Activated CD4-positive, alpha-beta memory T cell treated with anti-CD3 and anti-CD28 coated beads, Interleukin-2, amount 10 ng/mL, durations not matched to agents 7 days and 5 days (primary cell): ENCODE measurements at regions not wholly inside any gene's neighbourhood (a gene's known extent, or its start where the extent isn't known, plus 50 kb on each side); places are given as distances from the start of the nearest gene placed in this dataset.

ENCODE experiments used
- CTCF ChIA-PET: fragments of 350-600 bp; sonication (Branson Sonifier 250); formaldehyde crosslinking; loops from one replicate; lab custom pipeline; 2021; ENCODE audit warnings: antibody characterized with exemption, inconsistent platforms; lab: Charles Lee
- POLR2A ChIA-PET: fragments of 350-600 bp; sonication (Branson Sonifier 250); formaldehyde crosslinking; loops from one replicate; lab custom pipeline; 2021; ENCODE audit warnings: antibody characterized with exemption; lab: Charles Lee
- DNase-seq: peaks from one replicate; pipeline ENCODE4 v3.0.0-alpha.2; 2020
- H3K27ac Mint-ChIP-seq: one replicate; pipeline ENCODE4 v1.8.0; 2021; ENCODE audit warnings: mild to moderate bottlenecking, mixed read lengths
- H3K27me3 Mint-ChIP-seq: one replicate; pipeline ENCODE4 v1.8.0; 2021; ENCODE audit warnings: mixed read lengths
- H3K36me3 Mint-ChIP-seq: one replicate; pipeline ENCODE4 v1.8.0; 2021; ENCODE audit warnings: low read depth, mixed read lengths
- H3K4me1 Mint-ChIP-seq: one replicate; pipeline ENCODE4 v1.8.0; 2021; ENCODE audit warnings: mixed read lengths
- H3K4me3 Mint-ChIP-seq: one replicate; pipeline ENCODE4 v1.8.0; 2021; ENCODE audit warnings: mild to moderate bottlenecking, mixed read lengths
- H3K9me3 Mint-ChIP-seq: one replicate; pipeline ENCODE4 v1.8.0; 2021; ENCODE audit warnings: mixed read lengths

GRCh38 chr9:134223091-134223490 lies 58.7 kb upstream of the RNU6ATAC start:
- Mint-ChIP-seq H3K36me3 (no peaks in the 10 kb centered on the region), H3K27me3 (no peaks in the 10 kb centered on the region), H3K4me1 (no peaks in the 10 kb centered on the region), H3K4me3 (no peak overlapping the region), H3K9me3 (no peaks in the 10 kb centered on the region), H3K27ac (no peak overlapping the region)
- DNase-seq = no peak
- POLR2A ChIA-PET = no interaction called here
- CTCF ChIA-PET = interaction anchor here (1.0 kb wide), 1 partner anchor 52 kb away, joined by 3 read pairs; no protein-coding TSS in a partner anchor

GRCh38 chr9:134223591-134224122 lies 59.3 kb upstream of the RNU6ATAC start:
- Mint-ChIP-seq H3K4me3 (no peak overlapping the region), H3K9me3 (no peaks in the 10 kb centered on the region), H3K27ac (no peak overlapping the region), H3K27me3 (no peaks in the 10 kb centered on the region), H3K4me1 (no peaks in the 10 kb centered on the region), H3K36me3 (no peaks in the 10 kb centered on the region)
- ChIA-PET POLR2A (no interaction called here), CTCF (interaction anchor here (1.0 kb wide), 1 partner anchor 53 kb away, joined by 3 read pairs; no protein-coding TSS in a partner anchor)
- no peak for DNase-seq

GRCh38 chr9:134224127-134224526 lies 59.8 kb upstream of the RNU6ATAC start:
- H3K4me3 Mint-ChIP-seq = no peak overlapping the region
- DNase-seq = no peak
- no peaks in the 10 kb centered on the region for H3K36me3 Mint-ChIP-seq
- H3K27ac Mint-ChIP-seq = no peak overlapping the region
- H3K27me3 Mint-ChIP-seq = no peaks in the 10 kb centered on the region
- H3K4me1 Mint-ChIP-seq = no peaks in the 10 kb centered on the region
- ChIA-PET POLR2A (no interaction called here), CTCF (interaction anchor here (1.0 kb wide), 1 partner anchor 53 kb away, joined by 3 read pairs; no protein-coding TSS in a partner anchor)
- H3K9me3 Mint-ChIP-seq = no peaks in the 10 kb centered on the region

GRCh38 chr9:134224567-134225093 lies 60.3 kb upstream of the RNU6ATAC start:
- Mint-ChIP-seq H3K4me3 (no peak overlapping the region), H3K36me3 (no peaks in the 10 kb centered on the region), H3K9me3 (no peaks in the 10 kb centered on the region), H3K4me1 (no peaks in the 10 kb centered on the region), H3K27ac (no peak overlapping the region), H3K27me3 (no peaks in the 10 kb centered on the region)
- ChIA-PET CTCF (no interaction called here), POLR2A (no interaction called here)
- DNase-seq = no peak

GRCh38 chr9:134225186-134225585 lies 60.8 kb upstream of the RNU6ATAC start:
- no peak for DNase-seq
- ChIA-PET POLR2A (no interaction called here), CTCF (no interaction called here)
- H3K36me3 Mint-ChIP-seq = no peaks in the 10 kb centered on the region
- no peak overlapping the region for H3K27ac Mint-ChIP-seq
- no peaks in the 10 kb centered on the region for H3K27me3 Mint-ChIP-seq
- no peaks in the 10 kb centered on the region for H3K9me3 Mint-ChIP-seq
- H3K4me1 Mint-ChIP-seq = no peaks in the 10 kb centered on the region
- no peak overlapping the region for H3K4me3 Mint-ChIP-seq

GRCh38 chr9:134225816-134226215 lies 61.5 kb upstream of the RNU6ATAC start:
- Mint-ChIP-seq H3K9me3 (no peaks in the 10 kb centered on the region), H3K4me3 (no peak overlapping the region)

GRCh38 chr9:134226221-134226930 lies 62.0 kb upstream of the RNU6ATAC start:
- H3K9me3 Mint-ChIP-seq = no peaks in the 10 kb centered on the region
- POLR2A ChIA-PET = no interaction called here
- no peak overlapping the region for H3K27ac Mint-ChIP-seq
- no peak overlapping the region for H3K4me3 Mint-ChIP-seq
- H3K4me1 Mint-ChIP-seq = no peaks in the 10 kb centered on the region
- H3K27me3 Mint-ChIP-seq = no peaks in the 10 kb centered on the region
- H3K36me3 Mint-ChIP-seq = no peaks in the 10 kb centered on the region
- no peak for DNase-seq
- CTCF ChIA-PET = no interaction called here

More at GRCh38 chr9:134225816-134226215, 61.5 kb upstream of the RNU6ATAC start:
- Mint-ChIP-seq H3K27me3 (no peaks in the 10 kb centered on the region), H3K27ac (no peak overlapping the region), H3K36me3 (no peaks in the 10 kb centered on the region), H3K4me1 (no peaks in the 10 kb centered on the region)
- ChIA-PET CTCF (no interaction called here), POLR2A (no interaction called here)
- DNase-seq = no peak

GRCh38 chr9:134227451-134228411 lies 63.4 kb upstream of the RNU6ATAC start:
- POLR2A ChIA-PET = no interaction called here
- DNase-seq = no peak
- Mint-ChIP-seq H3K9me3 (no peaks in the 10 kb centered on the region), H3K27ac (no peak overlapping the region), H3K36me3 (no peaks in the 10 kb centered on the region), H3K4me1 (no peaks in the 10 kb centered on the region), H3K27me3 (no peaks in the 10 kb centered on the region), H3K4me3 (no peak overlapping the region)
- CTCF ChIA-PET = no interaction called here

- Mint-ChIP-seq H3K4me3 (no peak overlapping the region), H3K36me3 (no peaks in the 10 kb centered on the region), H3K4me1 (no peaks in the 10 kb centered on the region), H3K9me3 (no peaks in the 10 kb centered on the region), H3K27ac (no peak overlapping the region), H3K27me3 (no peaks in the 10 kb centered on the region)
- no peak for DNase-seq
- ChIA-PET CTCF (no interaction called here), POLR2A (no interaction called here)
Measured at GRCh38 chr9:134228649-134229048, 64.3 kb upstream of the RNU6ATAC start.

GRCh38 chr9:134229466-134230091 lies 65.2 kb upstream of the RNU6ATAC start:
- Mint-ChIP-seq H3K36me3 (no peaks in the 10 kb centered on the region), H3K27ac (no peak overlapping the region), H3K4me1 (no peaks in the 10 kb centered on the region), H3K9me3 (no peaks in the 10 kb centered on the region), H3K4me3 (no peak overlapping the region), H3K27me3 (no peaks in the 10 kb centered on the region)
- CTCF ChIA-PET = no interaction called here
- POLR2A ChIA-PET = no interaction called here
- DNase-seq = no peak

GRCh38 chr9:134230092-134230941 lies 66.0 kb upstream of the RNU6ATAC start:
- H3K4me1 Mint-ChIP-seq = no peaks in the 10 kb centered on the region
- POLR2A ChIA-PET = no interaction called here
- no peak overlapping the region for H3K4me3 Mint-ChIP-seq
- CTCF ChIA-PET = no interaction called here
- no peaks in the 10 kb centered on the region for H3K36me3 Mint-ChIP-seq
- no peak overlapping the region for H3K27ac Mint-ChIP-seq
- DNase-seq = no peak
- no peaks in the 10 kb centered on the region for H3K27me3 Mint-ChIP-seq
- no peaks in the 10 kb centered on the region for H3K9me3 Mint-ChIP-seq

GRCh38 chr9:134230942-134231325 lies 66.6 kb upstream of the RNU6ATAC start:
- DNase-seq = no peak
- CTCF ChIA-PET = no interaction called here
- Mint-ChIP-seq H3K4me1 (no peaks in the 10 kb centered on the region), H3K36me3 (no peaks in the 10 kb centered on the region), H3K27ac (no peak overlapping the region), H3K27me3 (no peaks in the 10 kb centered on the region), H3K4me3 (no peak overlapping the region), H3K9me3 (no peaks in the 10 kb centered on the region)
- POLR2A ChIA-PET = no interaction called here
